ENCODE measurements at regions not wholly inside any gene's neighbourhood (a gene's known extent, or its start where the extent isn't known, plus 50 kb on each side); places are given as distances from the start of the nearest gene placed in this dataset.

DNA sequence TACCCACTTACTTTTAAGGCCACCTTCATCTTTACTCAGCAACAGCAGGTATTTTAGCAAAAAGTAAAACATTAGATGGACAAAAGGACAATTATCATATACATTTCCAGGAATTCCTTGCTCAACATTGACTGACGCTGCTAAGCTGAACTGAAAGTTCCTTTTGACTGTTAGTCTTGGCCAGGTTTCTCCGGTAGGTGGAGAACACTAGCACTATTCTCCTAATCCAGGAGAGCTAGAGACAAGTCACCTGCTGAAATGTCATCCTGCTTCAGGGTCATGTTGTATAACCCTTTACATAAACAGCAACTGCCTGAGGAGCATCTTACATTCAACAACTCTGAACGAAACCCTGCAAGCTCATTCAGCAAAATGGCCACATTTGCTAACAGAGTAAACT lies 109.0 kb upstream of the ESRRG start:
- TF ChIP-seq, protein P1, sequence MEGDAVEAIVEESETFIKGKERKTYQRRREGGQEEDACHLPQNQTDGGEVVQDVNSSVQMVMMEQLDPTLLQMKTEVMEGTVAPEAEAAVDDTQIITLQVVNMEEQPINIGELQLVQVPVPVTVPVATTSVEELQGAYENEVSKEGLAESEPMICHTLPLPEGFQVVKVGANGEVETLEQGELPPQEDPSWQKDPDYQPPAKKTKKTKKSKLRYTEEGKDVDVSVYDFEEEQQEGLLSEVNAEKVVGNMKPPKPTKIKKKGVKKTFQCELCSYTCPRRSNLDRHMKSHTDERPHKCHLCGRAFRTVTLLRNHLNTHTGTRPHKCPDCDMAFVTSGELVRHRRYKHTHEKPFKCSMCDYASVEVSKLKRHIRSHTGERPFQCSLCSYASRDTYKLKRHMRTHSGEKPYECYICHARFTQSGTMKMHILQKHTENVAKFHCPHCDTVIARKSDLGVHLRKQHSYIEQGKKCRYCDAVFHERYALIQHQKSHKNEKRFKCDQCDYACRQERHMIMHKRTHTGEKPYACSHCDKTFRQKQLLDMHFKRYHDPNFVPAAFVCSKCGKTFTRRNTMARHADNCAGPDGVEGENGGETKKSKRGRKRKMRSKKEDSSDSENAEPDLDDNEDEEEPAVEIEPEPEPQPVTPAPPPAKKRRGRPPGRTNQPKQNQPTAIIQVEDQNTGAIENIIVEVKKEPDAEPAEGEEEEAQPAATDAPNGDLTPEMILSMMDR (IDR thresholded peaks at IDR 0.05) = no peak
- TF ChIP-seq POLR2AphosphoS5 (IDR thresholded peaks at IDR 0.05) = no peak
